SK-N-SH (cell line): ENCODE measurements at regions not wholly inside any gene's neighbourhood (a gene's known extent, or its start where the extent isn't known, plus 50 kb on each side); places are given as distances from the start of the nearest gene placed in this dataset.

Source experiments
- CHD2 ChIP-seq: fragments of 150-350 bp; IDR thresholded peaks from 2 replicates; pipeline ENCODE4 v1.6.1; 2018; ENCODE audit warnings: low read length; ENCODE audit not compliant: partially characterized antibody
- EP300 ChIP-seq, 2 experiments: IDR thresholded peaks; 2 replicates each; pipeline versions ENCODE4 v1.4.0 to v1.6.1; 2012; ENCODE audit warnings: borderline replicate concordance in 1 of 2, low read depth in 1 of 2, low read length in 1 of 2
- FOSL2 ChIP-seq: IDR thresholded peaks from 2 replicates; pipeline ENCODE4 v1.4.0; 2012; ENCODE audit warnings: low read depth, mild to moderate bottlenecking, moderate library complexity, borderline replicate concordance
- JUND ChIP-seq: IDR thresholded peaks from 2 replicates; pipeline ENCODE4 v1.4.0; 2012
- NFIC ChIP-seq: IDR thresholded peaks from 2 replicates; pipeline ENCODE4 v1.4.0; 2012; ENCODE audit warnings: borderline replicate concordance
- RFX5 ChIP-seq: IDR thresholded peaks from 2 replicates; pipeline ENCODE4 v1.6.1; 2012; ENCODE audit warnings: mild to moderate bottlenecking, improper control_type of control experiment, low read length
- SIN3A ChIP-seq: IDR thresholded peaks from 2 replicates; pipeline ENCODE4 v1.6.1; 2012; ENCODE audit warnings: low read depth, mild to moderate bottlenecking, low read length, moderate library complexity, borderline replicate concordance
- YY1 ChIP-seq: IDR thresholded peaks from 2 replicates; pipeline ENCODE4 v1.4.0; 2012; ENCODE audit warnings: low read depth, mild to moderate bottlenecking
- TF ChIP-seq, protein P1 (sequence below): fragments of 200-600 bp; sonication (generic); IDR thresholded peaks from 2 replicates; pipeline ENCODE4 v1.6.1; 2017; ENCODE audit warnings: antibody characterized with exemption, mild to moderate bottlenecking, moderate library complexity
- TF ChIP-seq, protein P2 (sequence below): IDR thresholded peaks from 2 replicates; pipeline ENCODE4 v1.6.1; 2012; ENCODE audit warnings: mild to moderate bottlenecking, low read depth, low read length, moderate library complexity

DNA sequence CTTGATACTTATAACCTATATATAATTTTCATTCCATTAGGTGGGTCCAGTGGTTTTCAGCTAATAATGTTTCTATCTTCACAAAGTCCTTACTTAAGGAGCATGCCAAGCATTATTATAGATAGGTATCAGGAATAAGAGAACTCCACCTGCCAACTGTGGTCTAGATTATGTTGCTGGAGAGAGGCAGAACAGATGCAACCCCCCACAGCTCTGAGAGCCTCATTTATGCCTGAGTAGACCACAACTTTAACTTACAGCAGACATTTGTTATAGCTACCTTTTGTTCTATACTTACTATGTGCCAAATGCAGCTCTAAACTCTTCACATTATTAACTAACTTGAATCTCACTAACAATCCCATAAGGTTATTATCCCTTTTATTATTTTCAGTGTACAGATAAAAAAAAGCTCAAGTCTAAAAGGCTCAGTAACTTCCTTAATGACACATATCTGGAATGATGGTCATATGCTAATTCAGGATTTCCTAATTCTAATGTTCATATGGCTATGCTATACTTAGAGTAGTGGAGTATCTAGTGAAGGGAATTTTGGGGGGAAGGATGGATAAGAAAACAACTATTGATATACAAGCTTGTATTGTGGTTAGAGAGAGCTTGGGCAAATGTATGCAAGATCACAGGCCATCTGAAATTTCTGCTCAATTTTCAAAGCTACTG, 119.1 kb upstream of the RND3 start:
- no peak for TF ChIP-seq EP300 (IDR thresholded peaks at IDR 0.05; ENCODE audit: borderline replicate concordance in 1 of 2, low read depth in 1 of 2, low read length in 1 of 2)
- TF ChIP-seq, protein P1, sequence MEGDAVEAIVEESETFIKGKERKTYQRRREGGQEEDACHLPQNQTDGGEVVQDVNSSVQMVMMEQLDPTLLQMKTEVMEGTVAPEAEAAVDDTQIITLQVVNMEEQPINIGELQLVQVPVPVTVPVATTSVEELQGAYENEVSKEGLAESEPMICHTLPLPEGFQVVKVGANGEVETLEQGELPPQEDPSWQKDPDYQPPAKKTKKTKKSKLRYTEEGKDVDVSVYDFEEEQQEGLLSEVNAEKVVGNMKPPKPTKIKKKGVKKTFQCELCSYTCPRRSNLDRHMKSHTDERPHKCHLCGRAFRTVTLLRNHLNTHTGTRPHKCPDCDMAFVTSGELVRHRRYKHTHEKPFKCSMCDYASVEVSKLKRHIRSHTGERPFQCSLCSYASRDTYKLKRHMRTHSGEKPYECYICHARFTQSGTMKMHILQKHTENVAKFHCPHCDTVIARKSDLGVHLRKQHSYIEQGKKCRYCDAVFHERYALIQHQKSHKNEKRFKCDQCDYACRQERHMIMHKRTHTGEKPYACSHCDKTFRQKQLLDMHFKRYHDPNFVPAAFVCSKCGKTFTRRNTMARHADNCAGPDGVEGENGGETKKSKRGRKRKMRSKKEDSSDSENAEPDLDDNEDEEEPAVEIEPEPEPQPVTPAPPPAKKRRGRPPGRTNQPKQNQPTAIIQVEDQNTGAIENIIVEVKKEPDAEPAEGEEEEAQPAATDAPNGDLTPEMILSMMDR, result no peak
- TF ChIP-seq RFX5, result no peak
- TF ChIP-seq FOSL2, result no peak
- TF ChIP-seq NFIC, result no peak
- TF ChIP-seq CHD2, result no peak
- TF ChIP-seq YY1, result no peak
- TF ChIP-seq JUND, result no peak
- TF ChIP-seq, protein P2, sequence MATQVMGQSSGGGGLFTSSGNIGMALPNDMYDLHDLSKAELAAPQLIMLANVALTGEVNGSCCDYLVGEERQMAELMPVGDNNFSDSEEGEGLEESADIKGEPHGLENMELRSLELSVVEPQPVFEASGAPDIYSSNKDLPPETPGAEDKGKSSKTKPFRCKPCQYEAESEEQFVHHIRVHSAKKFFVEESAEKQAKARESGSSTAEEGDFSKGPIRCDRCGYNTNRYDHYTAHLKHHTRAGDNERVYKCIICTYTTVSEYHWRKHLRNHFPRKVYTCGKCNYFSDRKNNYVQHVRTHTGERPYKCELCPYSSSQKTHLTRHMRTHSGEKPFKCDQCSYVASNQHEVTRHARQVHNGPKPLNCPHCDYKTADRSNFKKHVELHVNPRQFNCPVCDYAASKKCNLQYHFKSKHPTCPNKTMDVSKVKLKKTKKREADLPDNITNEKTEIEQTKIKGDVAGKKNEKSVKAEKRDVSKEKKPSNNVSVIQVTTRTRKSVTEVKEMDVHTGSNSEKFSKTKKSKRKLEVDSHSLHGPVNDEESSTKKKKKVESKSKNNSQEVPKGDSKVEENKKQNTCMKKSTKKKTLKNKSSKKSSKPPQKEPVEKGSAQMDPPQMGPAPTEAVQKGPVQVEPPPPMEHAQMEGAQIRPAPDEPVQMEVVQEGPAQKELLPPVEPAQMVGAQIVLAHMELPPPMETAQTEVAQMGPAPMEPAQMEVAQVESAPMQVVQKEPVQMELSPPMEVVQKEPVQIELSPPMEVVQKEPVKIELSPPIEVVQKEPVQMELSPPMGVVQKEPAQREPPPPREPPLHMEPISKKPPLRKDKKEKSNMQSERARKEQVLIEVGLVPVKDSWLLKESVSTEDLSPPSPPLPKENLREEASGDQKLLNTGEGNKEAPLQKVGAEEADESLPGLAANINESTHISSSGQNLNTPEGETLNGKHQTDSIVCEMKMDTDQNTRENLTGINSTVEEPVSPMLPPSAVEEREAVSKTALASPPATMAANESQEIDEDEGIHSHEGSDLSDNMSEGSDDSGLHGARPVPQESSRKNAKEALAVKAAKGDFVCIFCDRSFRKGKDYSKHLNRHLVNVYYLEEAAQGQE, result no peak
- no peak for TF ChIP-seq SIN3A
